Prostate gland (tissue), 2 donors: ENCODE measurements at regions not wholly inside any gene's neighbourhood (a gene's known extent, or its start where the extent isn't known, plus 50 kb on each side); places are given as distances from the start of the nearest gene placed in this dataset.

ENCODE experiments used
- POLR2AphosphoS5 ChIP-seq: sonication (generic); formaldehyde crosslinking; IDR thresholded peaks from one replicate; pipeline ENCODE4 v1.6.1; 2017; ENCODE audit warnings: antibody characterized with exemption
- TF ChIP-seq, protein P1 (sequence below), 4 experiments: fragments of 200-600 bp in 2 of 4; fragments of 450-650 bp in 2 of 4; sonication (generic) in 2 of 4; IDR thresholded peaks; 1 replicate in 3 of 4; 2 replicates in 1 of 4; pipeline ENCODE4 v1.5.1; 2016 to 2019; ENCODE audit warnings: antibody characterized with exemption in 4 of 4, mild to moderate bottlenecking in 2 of 4, moderate library complexity in 2 of 4

DNA sequence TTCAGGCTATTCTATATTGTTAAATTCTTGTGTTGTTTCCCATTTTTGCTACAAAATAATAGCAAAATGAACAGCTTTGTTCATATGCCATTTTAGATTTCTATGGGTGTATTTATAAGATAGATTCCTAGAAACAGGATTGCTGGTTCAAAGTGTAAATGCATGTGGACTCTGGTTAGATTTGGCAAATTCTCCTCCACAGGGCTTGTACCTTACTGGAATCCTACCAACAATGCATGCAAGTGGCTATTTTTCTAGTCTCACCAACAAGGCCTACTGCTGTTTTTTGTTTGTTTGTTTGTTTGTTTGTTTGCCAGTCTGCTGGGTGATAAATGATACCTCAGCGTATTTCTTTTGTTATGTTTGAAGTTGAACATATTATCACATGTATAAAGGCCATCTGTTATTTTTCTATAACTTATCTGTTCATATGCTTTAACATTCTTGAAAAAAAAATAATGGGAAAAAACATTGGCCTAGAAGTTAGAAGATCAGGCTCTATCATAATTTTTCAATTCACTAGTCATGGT, 87.1 kb upstream of the AHR start:
- TF ChIP-seq POLR2AphosphoS5: no peak
- TF ChIP-seq, protein P1, sequence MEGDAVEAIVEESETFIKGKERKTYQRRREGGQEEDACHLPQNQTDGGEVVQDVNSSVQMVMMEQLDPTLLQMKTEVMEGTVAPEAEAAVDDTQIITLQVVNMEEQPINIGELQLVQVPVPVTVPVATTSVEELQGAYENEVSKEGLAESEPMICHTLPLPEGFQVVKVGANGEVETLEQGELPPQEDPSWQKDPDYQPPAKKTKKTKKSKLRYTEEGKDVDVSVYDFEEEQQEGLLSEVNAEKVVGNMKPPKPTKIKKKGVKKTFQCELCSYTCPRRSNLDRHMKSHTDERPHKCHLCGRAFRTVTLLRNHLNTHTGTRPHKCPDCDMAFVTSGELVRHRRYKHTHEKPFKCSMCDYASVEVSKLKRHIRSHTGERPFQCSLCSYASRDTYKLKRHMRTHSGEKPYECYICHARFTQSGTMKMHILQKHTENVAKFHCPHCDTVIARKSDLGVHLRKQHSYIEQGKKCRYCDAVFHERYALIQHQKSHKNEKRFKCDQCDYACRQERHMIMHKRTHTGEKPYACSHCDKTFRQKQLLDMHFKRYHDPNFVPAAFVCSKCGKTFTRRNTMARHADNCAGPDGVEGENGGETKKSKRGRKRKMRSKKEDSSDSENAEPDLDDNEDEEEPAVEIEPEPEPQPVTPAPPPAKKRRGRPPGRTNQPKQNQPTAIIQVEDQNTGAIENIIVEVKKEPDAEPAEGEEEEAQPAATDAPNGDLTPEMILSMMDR (IDR thresholded peaks at IDR 0.05): no peak
